Panc1 (cell line): ENCODE measurements at regions not wholly inside any gene's neighbourhood (a gene's known extent, or its start where the extent isn't known, plus 50 kb on each side); places are given as distances from the start of the nearest gene placed in this dataset.

Experiments
- ATAC-seq: fragments of 200-7000 bp; cut with Tn5 transposase; 2 replicates; pipeline ENCODE4 v1.9.1; 2020; ENCODE audit warnings: mild to moderate bottlenecking, moderate library complexity
- BruUV-seq: library from RNA; stranded (reverse); fragments of 400-500 nt; replicated peaks from 2 replicates; lab custom pipeline; 2021; lab: Mats Ljungman, UMichigan
- CTCF ChIA-PET: fragments of 300-600 bp; sonication (Branson Sonifier 250); formaldehyde crosslinking; loops from one replicate; lab custom pipeline; 2022; ENCODE audit warnings: antibody characterized with exemption; lab: Charles Lee
- POLR2A ChIA-PET: fragments of 300-600 bp; sonication (Branson Sonifier 250); formaldehyde crosslinking; loops from one replicate; lab custom pipeline; 2022; ENCODE audit warnings: antibody characterized with exemption; lab: Charles Lee
- DNase-seq: peaks from one replicate; pipeline ENCODE4 v3.0.0-alpha.2; 2010; ENCODE audit warnings: low read depth, low spot score
- H3K27ac ChIP-seq: 2 replicates; pipeline ENCODE4 v1.5.1; 2011; ENCODE audit warnings: mild to moderate bottlenecking, low read length, inconsistent platforms
- H3K27me3 ChIP-seq: fragments of 200-500 bp; sonication (Bioruptor generic); 2 replicates; pipeline ENCODE4 v1.6.0; 2014; ENCODE audit warnings: low read length, inconsistent platforms; ENCODE audit not compliant: control insufficient read depth, insufficient read depth
- H3K36me3 ChIP-seq: fragments of 200-500 bp; sonication (Bioruptor generic); 2 replicates; pipeline ENCODE4 v1.5.1; 2014; ENCODE audit warnings: inconsistent platforms, mild to moderate bottlenecking, low read length, moderate library complexity; ENCODE audit not compliant: control insufficient read depth, insufficient read depth
- H3K4me1 ChIP-seq: 2 replicates; pipeline ENCODE4 v1.5.1; 2011; ENCODE audit warnings: inconsistent platforms, mild to moderate bottlenecking, low read length, moderate library complexity; ENCODE audit not compliant: control insufficient read depth, insufficient read depth
- H3K4me3 ChIP-seq, 2 experiments: 2 replicates each; pipeline ENCODE4 v1.5.1; 2011 to 2012; ENCODE audit warnings: low read depth in 2 of 2, low read length in 2 of 2, mild to moderate bottlenecking in 2 of 2, inconsistent platforms in 1 of 2, moderate library complexity in 1 of 2
- H3K9me3 ChIP-seq: fragments of 200-500 bp; sonication (Bioruptor generic); 2 replicates; pipeline ENCODE4 v1.5.1; 2014; ENCODE audit warnings: low read depth, mild to moderate bottlenecking, inconsistent platforms, low read length, moderate library complexity; ENCODE audit not compliant: control insufficient read depth, insufficient read depth
- POLR2AphosphoS5 ChIP-seq: IDR thresholded peaks from 2 replicates; pipeline ENCODE4 v1.6.1; 2012; ENCODE audit warnings: mild to moderate bottlenecking, low read depth, low read length, moderate library complexity
- SIN3A ChIP-seq: IDR thresholded peaks from 2 replicates; pipeline ENCODE4 v1.6.1; 2012; ENCODE audit warnings: low read depth, mild to moderate bottlenecking, low read length, moderate library complexity, borderline replicate concordance; ENCODE audit not compliant: insufficient read depth
- TCF7L2 ChIP-seq: IDR thresholded peaks from 2 replicates; pipeline ENCODE4 v1.6.1; 2011; ENCODE audit warnings: mild to moderate bottlenecking, low read depth, low read length, inconsistent platforms
- in situ Hi-C: cut with HindIII; loops from 2 replicates; pipeline ENCODE4 v1.10.0; 2016; ENCODE audit warnings: low sequenced_read_pairs, low pct_unique_long_range_greater_than_20kb
- intact Hi-C: fragments of 100-400 bp; cut with micrococcal nuclease; formaldehyde crosslinking; loops from one replicate; pipeline ENCODE4 v1.10.0; 2022; ENCODE audit not compliant: unreplicated experiment
- TF ChIP-seq, protein P1 (sequence below), 2 experiments: IDR thresholded peaks; 2 replicates each; pipeline ENCODE4 v1.6.1; 2011 to 2012; ENCODE audit warnings: low read depth in 2 of 2, control low read depth in 1 of 2, low read length in 1 of 2, mild to moderate bottlenecking in 1 of 2, moderate library complexity in 1 of 2; ENCODE audit not compliant: insufficient read depth in 1 of 2
- TF ChIP-seq, protein P2 (sequence below): fragments of 450-650 bp; IDR thresholded peaks from 2 replicates; pipeline ENCODE4 v1.5.1; 2017; ENCODE audit warnings: mild to moderate bottlenecking

DNA sequence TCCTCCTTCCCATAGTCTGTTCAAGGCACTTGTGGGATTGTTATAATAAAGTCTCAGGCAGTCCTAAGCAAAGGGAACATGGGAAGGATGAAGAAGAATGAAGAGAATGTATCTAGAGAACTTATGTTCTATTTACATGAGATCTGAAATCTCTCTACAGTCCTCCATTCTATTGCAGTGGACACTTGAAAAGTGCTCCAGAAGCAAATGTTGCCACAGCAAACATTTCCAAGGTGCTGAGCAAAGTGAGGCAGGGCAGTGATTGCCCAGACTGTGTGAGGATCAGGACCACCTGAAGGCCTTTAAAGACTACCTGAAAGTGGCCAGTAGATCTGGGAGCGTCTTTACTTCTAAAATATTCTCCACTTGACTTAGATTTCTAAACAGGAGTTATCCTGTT is 203.5 kb downstream of the RBM46 start:
- BruUV-seq, result no TSS peak
- Histone ChIP-seq H3K27me3 (no peaks in the 10 kb centered on the region), H3K36me3 (no peaks in the 10 kb centered on the region), H3K4me3 (no peak overlapping the region), H3K4me1 (no peaks in the 10 kb centered on the region), H3K27ac (no peak overlapping the region), H3K9me3 (no peaks in the 10 kb centered on the region)
- CTCF ChIA-PET, result no interaction called here
- POLR2A ChIA-PET, result no interaction called here
- ATAC-seq (no peak), DNase-seq (no peak)
- intact Hi-C loops, result no loop called here
- TF ChIP-seq POLR2AphosphoS5, result no peak
- TF ChIP-seq TCF7L2, result no peak
- no peak for TF ChIP-seq SIN3A
- TF ChIP-seq, protein P1, sequence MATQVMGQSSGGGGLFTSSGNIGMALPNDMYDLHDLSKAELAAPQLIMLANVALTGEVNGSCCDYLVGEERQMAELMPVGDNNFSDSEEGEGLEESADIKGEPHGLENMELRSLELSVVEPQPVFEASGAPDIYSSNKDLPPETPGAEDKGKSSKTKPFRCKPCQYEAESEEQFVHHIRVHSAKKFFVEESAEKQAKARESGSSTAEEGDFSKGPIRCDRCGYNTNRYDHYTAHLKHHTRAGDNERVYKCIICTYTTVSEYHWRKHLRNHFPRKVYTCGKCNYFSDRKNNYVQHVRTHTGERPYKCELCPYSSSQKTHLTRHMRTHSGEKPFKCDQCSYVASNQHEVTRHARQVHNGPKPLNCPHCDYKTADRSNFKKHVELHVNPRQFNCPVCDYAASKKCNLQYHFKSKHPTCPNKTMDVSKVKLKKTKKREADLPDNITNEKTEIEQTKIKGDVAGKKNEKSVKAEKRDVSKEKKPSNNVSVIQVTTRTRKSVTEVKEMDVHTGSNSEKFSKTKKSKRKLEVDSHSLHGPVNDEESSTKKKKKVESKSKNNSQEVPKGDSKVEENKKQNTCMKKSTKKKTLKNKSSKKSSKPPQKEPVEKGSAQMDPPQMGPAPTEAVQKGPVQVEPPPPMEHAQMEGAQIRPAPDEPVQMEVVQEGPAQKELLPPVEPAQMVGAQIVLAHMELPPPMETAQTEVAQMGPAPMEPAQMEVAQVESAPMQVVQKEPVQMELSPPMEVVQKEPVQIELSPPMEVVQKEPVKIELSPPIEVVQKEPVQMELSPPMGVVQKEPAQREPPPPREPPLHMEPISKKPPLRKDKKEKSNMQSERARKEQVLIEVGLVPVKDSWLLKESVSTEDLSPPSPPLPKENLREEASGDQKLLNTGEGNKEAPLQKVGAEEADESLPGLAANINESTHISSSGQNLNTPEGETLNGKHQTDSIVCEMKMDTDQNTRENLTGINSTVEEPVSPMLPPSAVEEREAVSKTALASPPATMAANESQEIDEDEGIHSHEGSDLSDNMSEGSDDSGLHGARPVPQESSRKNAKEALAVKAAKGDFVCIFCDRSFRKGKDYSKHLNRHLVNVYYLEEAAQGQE (IDR thresholded peaks at IDR 0.05; ENCODE audit: insufficient read depth in 1 of 2, low read depth in 2 of 2, low read length in 1 of 2), result no peak
- TF ChIP-seq, protein P2, sequence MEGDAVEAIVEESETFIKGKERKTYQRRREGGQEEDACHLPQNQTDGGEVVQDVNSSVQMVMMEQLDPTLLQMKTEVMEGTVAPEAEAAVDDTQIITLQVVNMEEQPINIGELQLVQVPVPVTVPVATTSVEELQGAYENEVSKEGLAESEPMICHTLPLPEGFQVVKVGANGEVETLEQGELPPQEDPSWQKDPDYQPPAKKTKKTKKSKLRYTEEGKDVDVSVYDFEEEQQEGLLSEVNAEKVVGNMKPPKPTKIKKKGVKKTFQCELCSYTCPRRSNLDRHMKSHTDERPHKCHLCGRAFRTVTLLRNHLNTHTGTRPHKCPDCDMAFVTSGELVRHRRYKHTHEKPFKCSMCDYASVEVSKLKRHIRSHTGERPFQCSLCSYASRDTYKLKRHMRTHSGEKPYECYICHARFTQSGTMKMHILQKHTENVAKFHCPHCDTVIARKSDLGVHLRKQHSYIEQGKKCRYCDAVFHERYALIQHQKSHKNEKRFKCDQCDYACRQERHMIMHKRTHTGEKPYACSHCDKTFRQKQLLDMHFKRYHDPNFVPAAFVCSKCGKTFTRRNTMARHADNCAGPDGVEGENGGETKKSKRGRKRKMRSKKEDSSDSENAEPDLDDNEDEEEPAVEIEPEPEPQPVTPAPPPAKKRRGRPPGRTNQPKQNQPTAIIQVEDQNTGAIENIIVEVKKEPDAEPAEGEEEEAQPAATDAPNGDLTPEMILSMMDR, result no peak
- in situ Hi-C loops, result no loop called here

GRCh38 chr4:154985673-154986072 is 204.6 kb downstream of the RBM46 start:
- CTCF ChIA-PET, result no interaction called here
- H3K27ac ChIP-seq, result no peak overlapping the region

More at GRCh38 chr4:154985673-154986072, 204.6 kb downstream of the RBM46 start:
- no peak for DNase-seq
- no peak for TF ChIP-seq POLR2AphosphoS5
- TF ChIP-seq, protein P1 (IDR thresholded peaks at IDR 0.05; ENCODE audit: insufficient read depth in 1 of 2, low read depth in 2 of 2, low read length in 1 of 2), result no peak
- TF ChIP-seq TCF7L2, result no peak
- TF ChIP-seq SIN3A, result no peak
- TF ChIP-seq, protein P2, result no peak
- Histone ChIP-seq H3K9me3 (no peaks in the 10 kb centered on the region), H3K4me1 (no peaks in the 10 kb centered on the region), H3K4me3 (no peak overlapping the region), H3K27me3 (no peaks in the 10 kb centered on the region), H3K36me3 (no peaks in the 10 kb centered on the region)
- in situ Hi-C loops, result no loop called here
- no peak for ATAC-seq
- POLR2A ChIA-PET, result no interaction called here
- intact Hi-C loops, result no loop called here
- no TSS peak for BruUV-seq
